CD4-positive, alpha-beta T cell treated with Interferon alpha-2 for 1 hour (primary cell): ENCODE measurements at regions not wholly inside any gene's neighbourhood (a gene's known extent, or its start where the extent isn't known, plus 50 kb on each side); places are given as distances from the start of the nearest gene placed in this dataset.
"Not testable (repeated sequence)": the region's sequence is repeated elsewhere in the genome, so short reads cannot be mapped to it uniquely, and the experiment has no call there.

Experiments used
- DNase-seq, 2 donors: peaks; one replicate each; pipeline ENCODE4 v3.0.0-alpha.2; 2020 to 2022

- no peak for DNase-seq
Observed at GRCh38 chr6:140711019-140711613, 1336.7 kb upstream of the CITED2 start.

GRCh38 chr6:140708441-140708840 is 1334.0 kb upstream of the CITED2 start:
- DNase-seq, result no peak

DNA sequence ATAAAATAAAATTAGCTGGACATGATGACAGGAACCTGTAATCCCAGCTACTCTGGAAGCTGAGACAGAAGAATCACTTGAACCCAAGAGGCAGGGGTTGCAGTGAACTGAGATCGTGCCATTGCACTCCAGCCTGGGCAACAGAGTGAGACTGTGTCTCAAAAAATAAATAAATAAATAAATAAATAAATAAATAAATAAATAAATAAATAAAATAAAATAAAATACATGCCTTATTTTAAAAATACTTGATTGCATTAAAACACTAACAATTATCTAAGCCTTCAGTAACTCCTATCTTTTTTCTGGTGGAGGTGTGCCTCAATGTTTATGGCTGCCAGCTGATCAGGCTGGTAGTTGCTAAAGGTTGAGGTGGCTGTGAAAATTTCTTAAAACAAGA is 1329.6 kb upstream of the CITED2 start:
- not testable (repeated sequence) for DNase-seq

GRCh38 chr6:140697585-140697984 is 1323.1 kb upstream of the CITED2 start:
- no peak for DNase-seq

DNA sequence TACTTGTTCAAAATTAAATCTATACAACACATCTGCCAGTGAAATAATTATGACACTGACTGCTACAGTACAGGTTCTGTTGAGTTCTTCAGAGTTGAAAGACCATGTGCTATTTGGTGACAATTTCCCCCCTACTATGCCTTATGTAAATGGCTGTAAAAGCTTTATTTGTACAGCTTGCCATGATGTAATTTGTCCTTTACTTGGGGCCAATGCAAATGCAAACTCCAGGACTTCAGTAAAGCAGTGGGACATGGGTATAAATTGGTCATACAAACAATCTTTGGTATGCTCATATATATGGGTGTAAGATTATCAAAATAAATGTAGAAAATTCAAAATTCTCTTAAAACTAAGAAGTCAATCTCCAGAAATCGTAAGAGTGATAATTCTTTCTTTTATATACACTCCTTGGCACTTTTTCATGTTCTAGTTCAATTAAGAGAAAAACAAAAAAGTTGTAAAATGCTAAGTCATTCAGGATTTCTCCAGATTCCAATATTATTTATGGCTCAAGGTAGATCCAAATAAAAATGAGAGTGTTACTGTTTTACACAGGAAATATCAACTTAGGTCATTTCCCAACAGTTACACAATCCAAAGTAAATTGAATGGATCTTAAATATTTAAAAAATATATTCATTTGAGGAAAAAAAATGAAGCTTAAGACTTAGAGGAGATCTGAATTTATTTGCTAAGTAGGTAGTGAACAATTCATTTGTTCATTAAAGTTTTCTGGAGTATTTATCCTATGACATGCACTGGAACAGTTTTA is 1310.5 kb upstream of the CITED2 start:
- DNase-seq, result no peak

- no peak for DNase-seq
Observed at GRCh38 chr6:140677781-140678528, 1303.5 kb upstream of the CITED2 start.

GRCh38 chr6:140671926-140672325 is 1297.5 kb upstream of the CITED2 start:
- DNase-seq, result no peak

DNA sequence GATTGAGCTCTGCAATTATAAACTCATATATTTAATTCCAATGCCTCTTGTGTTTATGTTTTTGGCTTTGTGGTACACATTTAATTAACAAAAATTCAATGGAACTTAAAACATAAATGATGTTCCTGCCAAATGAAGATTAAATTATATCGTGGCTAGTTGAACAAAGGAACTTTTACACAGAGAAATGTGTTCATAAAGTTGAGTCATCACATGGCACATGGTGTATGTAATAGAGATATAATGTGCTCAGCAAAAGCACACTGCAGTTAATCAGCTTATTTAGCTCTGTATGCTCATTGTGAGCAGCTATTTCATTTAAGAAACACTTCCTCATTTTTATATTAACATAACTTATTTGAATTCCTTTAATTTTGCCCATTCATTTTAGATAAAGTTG is 1295.6 kb upstream of the CITED2 start:
- DNase-seq, result no peak

- DNase-seq, result no peak
Observed at GRCh38 chr6:140669321-140669720, 1294.9 kb upstream of the CITED2 start.

GRCh38 chr6:140663772-140664171 is 1289.3 kb upstream of the CITED2 start:
- no peak for DNase-seq

DNA sequence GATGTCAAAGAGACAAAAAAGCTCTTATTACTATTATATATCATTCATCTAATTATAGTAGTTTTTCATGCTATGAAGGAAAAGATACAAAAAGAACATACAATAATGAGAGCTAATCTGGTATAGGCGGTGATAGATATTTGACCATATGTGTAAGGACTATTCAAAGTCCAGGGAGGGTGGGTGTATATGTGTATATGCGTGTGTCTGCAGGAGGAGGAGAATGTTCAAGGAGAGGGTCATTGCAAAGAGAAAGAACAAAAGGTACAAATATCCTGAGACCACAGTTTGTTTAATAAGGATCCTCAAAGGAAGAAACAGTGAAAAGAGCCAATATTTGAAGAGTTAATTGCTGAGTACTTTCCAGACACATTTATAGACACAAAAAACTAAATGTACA is 1288.6 kb upstream of the CITED2 start:
- DNase-seq, result no peak

DNA sequence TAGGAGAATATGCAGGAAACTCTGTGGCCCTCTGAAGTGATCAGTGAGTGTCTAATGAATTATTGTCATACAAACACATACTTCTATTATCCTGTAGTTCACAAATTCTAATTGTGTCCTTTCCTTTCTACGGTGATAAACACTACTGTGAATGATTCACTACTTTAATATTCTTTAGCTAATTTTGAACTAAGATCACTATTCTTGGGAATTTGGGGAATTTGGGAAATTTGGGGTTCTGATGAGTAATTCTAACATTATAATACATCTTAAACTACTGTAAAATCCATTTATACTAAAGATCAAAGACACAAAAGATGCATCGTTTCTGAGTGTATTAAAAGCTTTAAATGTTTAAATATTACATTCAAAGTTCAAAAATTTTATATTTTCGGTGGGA is 1287.2 kb upstream of the CITED2 start:
- no peak for DNase-seq

DNA sequence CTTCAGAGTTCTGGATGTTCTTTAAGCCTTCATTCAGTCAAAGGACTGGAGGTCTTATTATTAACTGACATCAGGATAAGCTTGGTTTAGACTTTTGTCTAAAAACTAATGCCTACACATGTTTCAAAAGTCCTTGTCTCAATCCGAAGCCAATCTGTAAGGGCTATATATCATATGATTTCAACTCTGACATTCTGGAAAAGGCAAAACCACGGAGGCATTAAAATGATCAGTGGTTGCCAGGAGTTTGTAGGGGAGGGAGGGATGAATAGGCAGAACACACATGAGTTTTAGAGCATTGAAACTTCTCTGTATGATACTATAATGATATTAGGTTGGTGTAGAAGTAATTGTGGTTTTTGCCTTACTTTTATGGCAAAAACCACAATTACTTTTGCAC is 1285.8 kb upstream of the CITED2 start:
- DNase-seq, result no peak

DNA sequence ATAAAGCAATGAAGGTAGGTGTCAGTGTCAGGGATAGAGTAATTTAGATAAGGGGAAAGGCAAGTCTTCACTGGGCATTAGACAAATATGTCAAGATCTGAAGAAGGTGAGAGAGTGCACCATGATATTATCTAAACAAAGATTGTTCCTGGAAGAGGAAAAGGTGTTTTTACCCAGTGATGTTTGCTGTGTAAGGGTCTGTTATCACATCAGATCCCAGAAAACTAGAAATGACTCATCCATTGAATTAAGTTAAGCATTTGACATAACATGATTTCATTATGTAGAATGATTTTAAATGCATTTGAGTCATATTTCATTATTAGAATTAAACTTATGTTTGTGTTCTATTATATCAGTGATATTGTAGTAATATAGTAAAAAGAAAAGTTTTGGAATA is 1279.5 kb upstream of the CITED2 start:
- DNase-seq, result no peak

- no peak for DNase-seq
Observed at GRCh38 chr6:140653506-140653905, 1279.1 kb upstream of the CITED2 start.

DNA sequence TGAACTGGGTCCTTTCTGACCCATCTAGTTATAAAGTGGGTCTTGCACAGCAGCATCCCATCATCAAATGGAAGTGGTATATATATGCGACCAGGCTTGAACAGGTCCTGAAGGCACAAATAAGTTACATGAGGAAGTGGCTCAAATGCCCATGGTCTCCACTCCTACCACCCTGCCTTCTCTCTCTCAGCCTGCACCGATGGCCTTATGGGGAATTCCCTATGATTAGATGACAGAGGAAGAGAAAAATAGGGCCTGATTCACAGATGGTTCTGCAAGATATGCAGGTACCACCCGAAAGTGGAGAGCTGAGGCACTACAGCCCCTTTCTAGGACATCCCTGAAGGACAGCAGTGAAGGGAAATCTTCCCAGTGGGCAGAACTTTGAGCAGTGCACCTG is 1275.1 kb upstream of the CITED2 start:
- DNase-seq, result not testable (repeated sequence)

DNA sequence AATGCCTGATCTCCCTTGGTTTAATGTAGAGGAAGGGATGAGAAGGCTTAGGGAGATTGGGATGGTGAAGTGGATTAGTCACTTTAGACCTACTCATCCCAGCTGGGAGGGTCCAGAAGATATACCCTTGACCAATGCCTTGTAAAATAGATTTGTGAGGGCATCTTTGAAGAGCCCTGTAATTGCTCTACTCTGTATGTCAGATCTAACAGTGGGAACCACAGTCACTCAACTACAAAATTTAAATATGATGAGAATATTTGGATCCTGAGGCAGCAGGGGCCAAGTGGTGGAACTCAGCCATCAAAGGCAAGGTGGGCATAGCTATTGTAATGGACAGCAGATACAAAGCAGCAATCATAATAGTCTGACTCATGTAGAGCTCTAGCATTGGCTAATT is 1272.9 kb upstream of the CITED2 start:
- not testable (repeated sequence) for DNase-seq

GRCh38 chr6:140644017-140644416 is 1269.6 kb upstream of the CITED2 start:
- DNase-seq, result no peak

DNA sequence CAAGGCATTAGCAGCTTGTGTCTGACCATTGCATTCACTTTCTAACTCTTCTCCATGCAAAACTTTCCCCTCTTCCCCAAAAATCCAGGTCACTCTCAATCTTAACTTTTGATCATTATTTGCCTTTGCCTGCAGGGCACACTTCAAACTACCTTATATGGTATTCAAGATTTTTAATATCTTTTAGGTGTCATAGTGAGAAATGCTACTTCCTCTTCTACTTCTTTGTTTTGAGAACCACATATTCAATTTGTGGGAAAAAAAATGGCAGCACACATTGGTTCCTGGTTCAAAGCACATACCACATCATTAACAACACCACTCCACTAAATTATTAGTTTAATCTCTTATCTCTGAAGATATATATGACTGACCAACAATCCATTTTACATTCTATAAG is 1267.0 kb upstream of the CITED2 start:
- no peak for DNase-seq

- DNase-seq, result no peak
Observed at GRCh38 chr6:140636908-140637402, 1262.5 kb upstream of the CITED2 start.

- DNase-seq, result no peak
Observed at GRCh38 chr6:140636271-140636907, 1261.9 kb upstream of the CITED2 start.

DNA sequence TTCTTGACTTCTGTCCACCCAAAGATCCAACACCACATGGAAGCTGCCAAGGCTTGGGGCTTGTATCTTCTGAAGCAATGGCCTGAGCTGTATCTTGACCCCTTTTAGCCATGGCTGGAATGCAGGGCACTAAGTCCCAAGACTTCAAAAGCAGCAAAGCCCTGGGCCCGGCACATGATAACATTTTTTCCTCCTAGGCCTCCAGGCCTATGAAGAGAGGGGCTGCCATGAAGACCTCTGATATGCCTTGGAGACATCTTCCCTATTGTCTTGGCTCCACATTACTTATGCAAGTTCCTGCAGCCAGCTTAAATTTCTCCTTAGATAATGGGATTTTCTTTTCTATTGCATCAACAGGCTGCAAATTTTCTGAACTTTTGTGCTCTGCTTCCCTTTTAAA is 1252.6 kb upstream of the CITED2 start:
- DNase-seq, result no peak

DNA sequence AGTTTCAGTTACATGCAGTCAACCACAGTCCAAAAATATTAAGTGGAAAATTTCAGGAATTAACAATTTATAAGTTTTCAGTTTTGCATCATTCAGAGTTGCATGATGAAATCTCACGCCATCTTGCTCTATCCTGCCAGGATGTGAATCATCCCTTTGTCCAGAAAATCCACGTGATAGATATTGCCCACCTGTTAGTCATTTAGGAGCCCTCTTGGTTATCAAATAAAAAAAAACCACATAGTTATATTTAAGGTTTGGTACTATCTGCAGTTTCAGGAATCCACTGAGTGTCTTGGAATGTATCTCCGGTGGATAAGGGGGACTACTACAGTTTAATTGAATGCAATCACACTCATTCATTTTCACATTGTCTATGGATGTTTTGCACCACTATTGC is 1249.0 kb upstream of the CITED2 start:
- no peak for DNase-seq
